ENCODE measurements at regions not wholly inside any gene's neighbourhood (a gene's known extent, or its start where the extent isn't known, plus 50 kb on each side); places are given as distances from the start of the nearest gene placed in this dataset.

- no peak for TF ChIP-seq CTCF (IDR thresholded peaks at IDR 0.05)
- TF ChIP-seq POLR2A (IDR thresholded peaks at IDR 0.05), result no peak
- no peak for TF ChIP-seq POLR2AphosphoS5 (IDR thresholded peaks at IDR 0.05)
Observed at GRCh38 chr11:116368784-116369183, 404.0 kb downstream of the BUD13 start.

Measured in suprapubic skin (tissue), 4 donors.